ENCODE measurements at regions not wholly inside any gene's neighbourhood (a gene's known extent, or its start where the extent isn't known, plus 50 kb on each side); places are given as distances from the start of the nearest gene placed in this dataset.
"Not testable (repeated sequence)": the region's sequence is repeated elsewhere in the genome, so short reads cannot be mapped to it uniquely, and the experiment has no call there.

GRCh38 chr6:84882768-84883766, 118.7 kb upstream of the TBX18 start:
- DNase-seq = no peak

- not testable (repeated sequence) for DNase-seq
Measured at GRCh38 chr6:84879385-84879784, 115.0 kb upstream of the TBX18 start.

- no peak for DNase-seq
Measured at GRCh38 chr6:84877515-84878210, 113.3 kb upstream of the TBX18 start.

- DNase-seq = no peak
Measured at GRCh38 chr6:84876723-84877514, 112.5 kb upstream of the TBX18 start.

GRCh38 chr6:84872996-84873723, 108.8 kb upstream of the TBX18 start:
- DNase-seq = no peak

- DNase-seq = no peak
Measured at GRCh38 chr6:84871925-84872324, 107.5 kb upstream of the TBX18 start.

- no peak for DNase-seq
Measured at GRCh38 chr6:84870672-84871071, 106.3 kb upstream of the TBX18 start.

- no peak for DNase-seq
Measured at GRCh38 chr6:84868149-84868548, 103.8 kb upstream of the TBX18 start.

- no peak for DNase-seq
Measured at GRCh38 chr6:84867521-84867920, 103.1 kb upstream of the TBX18 start.

GRCh38 chr6:84866715-84867114, 102.3 kb upstream of the TBX18 start:
- no peak for DNase-seq

- DNase-seq = not testable (repeated sequence)
Measured at GRCh38 chr6:84865372-84865771, 101.0 kb upstream of the TBX18 start.

GRCh38 chr6:84862843-84863242, 98.4 kb upstream of the TBX18 start:
- DNase-seq = no peak

GRCh38 chr6:84860920-84861319, 96.5 kb upstream of the TBX18 start:
- DNase-seq = no peak

- no peak for DNase-seq
Measured at GRCh38 chr6:84860509-84860908, 96.1 kb upstream of the TBX18 start.

- DNase-seq = no peak
Measured at GRCh38 chr6:84854811-84855400, 90.5 kb upstream of the TBX18 start.

GRCh38 chr6:84853901-84854300, 89.5 kb upstream of the TBX18 start:
- no peak for DNase-seq

GRCh38 chr6:84848960-84849359, 84.6 kb upstream of the TBX18 start:
- no peak for DNase-seq

- DNase-seq = no peak
Measured at GRCh38 chr6:84847390-84848160, 83.2 kb upstream of the TBX18 start.

GRCh38 chr6:84842525-84843166, 78.2 kb upstream of the TBX18 start:
- no peak for DNase-seq

All from anterior cingulate cortex (tissue), 58 donors.